ENCODE measurements at regions not wholly inside any gene's neighbourhood (a gene's known extent, or its start where the extent isn't known, plus 50 kb on each side); places are given as distances from the start of the nearest gene placed in this dataset.

- Histone ChIP-seq H3K27me3 (ENCODE audit: insufficient read depth, low read length) (peaks cover 4% of the 10 kb centered on the region; the same call in 1 of the 2 replicates), H3K79me2 (ENCODE audit: insufficient read depth, low read length) (no peaks in the 10 kb centered on the region), H3K4me2 (ENCODE audit: low read length) (no peak overlapping the region), H3K36me3 (ENCODE audit: control insufficient read depth in 1 of 2, insufficient read depth in 2 of 2, low read length in 2 of 2) (no peaks in the 10 kb centered on the region), H3K9me3 (ENCODE audit: control insufficient read depth in 1 of 2, insufficient read depth in 1 of 2, low read depth in 1 of 2, low read length in 2 of 2) (no peaks in the 10 kb centered on the region), H2AFZ (ENCODE audit: low read depth, low read length, poor library complexity, severe bottlenecking) (no peak overlapping the region), H3K4me3 (replicated peaks in 1 of 2; ENCODE audit: low read depth in 1 of 2, low read length in 2 of 2) (no peak overlapping the region), H3K9me2 (ENCODE audit: insufficient read depth) (no peaks in the 10 kb centered on the region), H4K20me1 (ENCODE audit: insufficient read depth) (no peaks in the 10 kb centered on the region), H3K27ac (ENCODE audit: low read depth, low read length) (no peak overlapping the region), H3K4me1 (ENCODE audit: control insufficient read depth in 1 of 2, insufficient read depth in 2 of 2, low read length in 2 of 2) (no peaks in the 10 kb centered on the region), H3K9ac (ENCODE audit: low read length) (no peak overlapping the region)
- ChIA-PET CTCF (no interaction called here), POLR2A (no interaction called here), RAD21 (ENCODE audit: low non-redundant PET in 1 of 2, low total read pairs in 2 of 2, uncharacterized antibody in 2 of 2, unreplicated experiment in 2 of 2) (interaction anchor here in 1 of 2 experiments (0.6 kb wide), 1 partner anchor 121 kb away, joined by 3 read pairs; no protein-coding TSS in a partner anchor)
- no TSS peak for BruUV-seq (replicated peaks)
- TF ChIP-seq RAD21 (IDR thresholded peaks at IDR 0.05; ENCODE audit: low read depth) (no peak), CEBPB (IDR thresholded peaks at IDR 0.05; ENCODE audit: low read depth) (no peak), ATF3 (IDR thresholded peaks at IDR 0.05) (no peak), POLR2A (IDR thresholded peaks at IDR 0.05; ENCODE audit: borderline replicate concordance, extremely low read depth, insufficient read depth, insufficient read length) (no peak), JUND (IDR thresholded peaks at IDR 0.05) (no peak), SIN3A (IDR thresholded peaks at IDR 0.05; ENCODE audit: low read depth) (no peak), ELF1 (IDR thresholded peaks at IDR 0.05; ENCODE audit: borderline replicate concordance, low read depth) (no peak), YY1 (IDR thresholded peaks at IDR 0.05; ENCODE audit: extremely low read depth, insufficient replicate concordance, low read depth, low read length) (no peak)
- no peak for DNase-seq (ENCODE audit: low read depth, low spot score)
- ATAC-seq, result no peak
- intact Hi-C loops (cut with micrococcal nuclease), result no loop called here
Observed at GRCh38 chr10:71094712-71095390, 117.5 kb upstream of the UNC5B start.

- ChIA-PET POLR2A (no interaction called here), CTCF (no interaction called here)
- no peaks in the 10 kb centered on the region for H4K20me1 ChIP-seq (ENCODE audit: insufficient read depth)
- TF ChIP-seq ATF3 (IDR thresholded peaks at IDR 0.05) (no peak), EZH2phosphoT487 (IDR thresholded peaks at IDR 0.05; ENCODE audit: borderline replicate concordance) (no peak), CTCF (IDR thresholded peaks at IDR 0.05 in 2 of 3, conservative IDR thresholded peaks at IDR 0.05 in 1 of 3; ENCODE audit: borderline replicate concordance in 1 of 3, insufficient read depth in 1 of 3, low read depth in 2 of 3, low read length in 2 of 3) (no peak), TCF7L2 (IDR thresholded peaks at IDR 0.05; ENCODE audit: borderline replicate concordance, extremely low read depth, insufficient read depth, insufficient read length) (no peak), MAX (IDR thresholded peaks at IDR 0.05) (no peak), FOSL1 (IDR thresholded peaks at IDR 0.05; ENCODE audit: low read depth) (no peak), YY1 (IDR thresholded peaks at IDR 0.05; ENCODE audit: extremely low read depth, insufficient replicate concordance, low read depth, low read length) (no peak), ZBTB33 (IDR thresholded peaks at IDR 0.05; ENCODE audit: extremely low read depth, insufficient replicate concordance, low read length) (no peak), SIN3A (IDR thresholded peaks at IDR 0.05; ENCODE audit: low read depth) (no peak)
Observed at GRCh38 chr10:71099731-71100361, 112.5 kb upstream of the UNC5B start.

More at GRCh38 chr10:71099731-71100361, 112.5 kb upstream of the UNC5B start:
- H3K4me2 ChIP-seq (ENCODE audit: low read length), result no peak overlapping the region
- H3K27me3 ChIP-seq (ENCODE audit: insufficient read depth, low read length), result peaks cover 4% of the 10 kb centered on the region; the same call in 1 of the 2 replicates
- BruUV-seq (replicated peaks), result no TSS peak
- no peaks in the 10 kb centered on the region for H3K9me2 ChIP-seq (ENCODE audit: insufficient read depth)
- RAD21 ChIA-PET (ENCODE audit: low non-redundant PET in 1 of 2, low total read pairs in 2 of 2, uncharacterized antibody in 2 of 2, unreplicated experiment in 2 of 2), result no interaction called here
- no peak overlapping the region for H3K9ac ChIP-seq (ENCODE audit: low read length)
- H3K27ac ChIP-seq (ENCODE audit: low read depth, low read length), result no peak overlapping the region
- no peaks in the 10 kb centered on the region for H3K9me3 ChIP-seq (ENCODE audit: control insufficient read depth in 1 of 2, insufficient read depth in 1 of 2, low read depth in 1 of 2, low read length in 2 of 2)
- no peaks in the 10 kb centered on the region for H3K79me2 ChIP-seq (ENCODE audit: insufficient read depth, low read length)
- no peak overlapping the region for H3K4me3 ChIP-seq (replicated peaks in 1 of 2; ENCODE audit: low read depth in 1 of 2, low read length in 2 of 2)
- H2AFZ ChIP-seq (ENCODE audit: low read depth, low read length, poor library complexity, severe bottlenecking), result no peak overlapping the region
- no peak for ATAC-seq
- no peaks in the 10 kb centered on the region for H3K36me3 ChIP-seq (ENCODE audit: control insufficient read depth in 1 of 2, insufficient read depth in 2 of 2, low read length in 2 of 2)
- H3K4me1 ChIP-seq (ENCODE audit: control insufficient read depth in 1 of 2, insufficient read depth in 2 of 2, low read length in 2 of 2), result no peaks in the 10 kb centered on the region
- intact Hi-C loops (cut with micrococcal nuclease), result no loop called here
- DNase-seq (ENCODE audit: low read depth, low spot score), result no peak

All from HCT116 (cell line).